OCI-LY1 (cell line): ENCODE measurements at regions not wholly inside any gene's neighbourhood (a gene's known extent, or its start where the extent isn't known, plus 50 kb on each side); places are given as distances from the start of the nearest gene placed in this dataset.

Experiments used
- H2AFZ ChIP-seq: fragments of 200-600 bp; sonication (generic), shearing (Covaris generic); 2 replicates; pipeline ENCODE4 v1.6.0; 2014; ENCODE audit warnings: antibody characterized with exemption, mild to moderate bottlenecking, low read length
- H3F3A ChIP-seq: fragments of 200-600 bp; sonication (generic), shearing (Covaris generic); 2 replicates; pipeline ENCODE4 v1.6.0; 2014; ENCODE audit warnings: mild to moderate bottlenecking, antibody characterized with exemption, low read length, moderate library complexity; ENCODE audit not compliant: insufficient read depth
- H3K27ac ChIP-seq: fragments of 200-600 bp; sonication (generic); 2 replicates; pipeline ENCODE4 v1.5.1; 2014; ENCODE audit warnings: low read length, mixed run types, mild to moderate bottlenecking, low read depth; ENCODE audit not compliant: poor library complexity, severe bottlenecking
- H3K27me3 ChIP-seq: fragments of 200-600 bp; sonication (generic); 2 replicates; pipeline ENCODE4 v1.6.0; 2014; ENCODE audit warnings: antibody characterized with exemption, mild to moderate bottlenecking, low read length, moderate library complexity; ENCODE audit not compliant: insufficient read depth
- H3K36me3 ChIP-seq: fragments of 200-600 bp; sonication (generic); 2 replicates; pipeline ENCODE4 v1.6.1; 2014; ENCODE audit warnings: mild to moderate bottlenecking, antibody characterized with exemption, low read length, moderate library complexity, mixed read lengths; ENCODE audit not compliant: insufficient read depth
- H3K4me1 ChIP-seq: fragments of 200-600 bp; sonication (generic); 2 replicates; pipeline ENCODE4 v1.5.1; 2014; ENCODE audit warnings: mild to moderate bottlenecking, low read length, moderate library complexity; ENCODE audit not compliant: insufficient read depth, severe bottlenecking
- H3K4me2 ChIP-seq: fragments of 200-600 bp; sonication (generic), shearing (Covaris generic); 2 replicates; pipeline ENCODE4 v1.6.1; 2014; ENCODE audit warnings: low read length
- H3K4me3 ChIP-seq: fragments of 200-600 bp; sonication (generic); 2 replicates; pipeline ENCODE4 v1.5.1; 2014; ENCODE audit warnings: low read length, low read depth, mild to moderate bottlenecking, mixed read lengths; ENCODE audit not compliant: poor library complexity, severe bottlenecking
- H3K79me2 ChIP-seq: fragments of 200-600 bp; shearing (Covaris generic); 2 replicates; pipeline ENCODE4 v1.6.1; 2016; ENCODE audit warnings: mixed run types, low read length, mixed read lengths; ENCODE audit not compliant: insufficient read depth
- H3K9ac ChIP-seq: fragments of 200-600 bp; sonication (generic), shearing (Covaris generic); 2 replicates; pipeline ENCODE4 v1.6.1; 2014; ENCODE audit warnings: mild to moderate bottlenecking, low read length, mixed read lengths
- H3K9me2 ChIP-seq: fragments of 200-600 bp; sonication (generic), shearing (Covaris generic); 2 replicates; pipeline ENCODE4 v1.6.1; 2014; ENCODE audit warnings: low read depth, mild to moderate bottlenecking, low read length, mixed read lengths
- H3K9me3 ChIP-seq: fragments of 200-600 bp; shearing (Covaris generic); 2 replicates; pipeline ENCODE4 v1.6.1; 2014; ENCODE audit warnings: low read length, mixed read lengths
- H4K20me1 ChIP-seq: fragments of 200-600 bp; sonication (generic), shearing (Covaris generic); 2 replicates; pipeline ENCODE4 v1.6.0; 2016; ENCODE audit warnings: mild to moderate bottlenecking, low read length; ENCODE audit not compliant: insufficient read depth
- EZH2 ChIP-seq: fragments of 200-600 bp; sonication (generic), shearing (Covaris generic); IDR thresholded peaks from 2 replicates; pipeline ENCODE4 v1.8.0; 2017; ENCODE audit warnings: borderline replicate concordance, mixed run types, mild to moderate bottlenecking, antibody characterized with exemption, low read length, moderate library complexity, mixed read lengths
- TF ChIP-seq, protein P1 (sequence below): fragments of 200-600 bp; sonication (generic), shearing (Covaris generic); IDR thresholded peaks from 2 replicates; pipeline ENCODE4 v1.5.1; 2017; ENCODE audit warnings: mild to moderate bottlenecking, antibody characterized with exemption, low read length, moderate library complexity, mixed read lengths

DNA sequence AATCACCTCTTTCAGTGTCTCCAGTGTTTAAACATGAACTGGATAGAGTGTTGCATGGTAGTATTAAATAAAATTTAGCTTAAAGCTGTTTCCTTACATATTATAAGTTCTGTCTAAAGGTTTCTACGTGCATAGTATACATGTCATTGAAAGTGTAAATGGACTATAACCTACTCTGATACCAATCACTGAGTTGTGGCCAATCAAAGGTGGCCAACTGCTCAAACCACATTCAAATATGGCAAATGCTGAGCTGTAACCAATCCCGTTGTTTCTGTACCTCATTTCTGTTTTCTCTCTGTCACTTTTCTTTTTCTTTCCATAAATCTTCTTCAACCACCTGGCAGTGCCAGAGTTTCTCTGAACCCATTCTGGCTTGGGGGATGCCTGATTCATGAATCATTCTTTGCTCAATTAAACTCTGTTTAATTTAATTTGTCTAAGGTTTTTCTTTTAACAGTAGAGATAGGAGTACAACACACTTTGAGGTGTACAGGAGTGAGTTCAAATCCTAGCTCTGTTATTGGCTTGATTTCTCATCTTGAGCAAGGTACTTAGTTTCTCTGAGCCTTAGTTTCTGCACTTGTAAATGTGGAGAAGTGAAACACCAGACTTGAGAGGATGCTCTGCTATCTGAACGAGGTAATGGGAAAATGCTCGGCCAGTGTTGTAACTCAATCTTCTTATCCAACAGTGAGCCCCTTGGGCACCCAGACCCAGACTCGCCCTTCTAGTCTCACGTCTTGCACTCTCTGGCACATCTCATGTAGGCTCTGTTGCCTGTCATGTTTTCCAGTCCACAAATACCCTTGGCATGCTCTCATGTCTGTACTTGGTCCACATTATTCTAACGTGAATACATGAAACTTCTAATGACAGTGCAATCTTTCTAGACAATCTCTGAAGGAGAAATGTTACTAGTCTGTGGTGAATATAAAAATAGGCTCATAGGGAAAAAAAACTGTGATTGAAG is 228.0 kb downstream of the PIK3C3 start:
- Histone ChIP-seq H2AFZ (no peak overlapping the region), H3F3A (no peaks in the 10 kb centered on the region), H3K36me3 (no peaks in the 10 kb centered on the region), H3K9ac (no peak overlapping the region), H3K4me1 (no peaks in the 10 kb centered on the region), H3K4me2 (no peak overlapping the region), H3K4me3 (no peak overlapping the region), H4K20me1 (no peaks in the 10 kb centered on the region), H3K9me3 (no peaks in the 10 kb centered on the region), H3K79me2 (no peaks in the 10 kb centered on the region), H3K27me3 (no peaks in the 10 kb centered on the region), H3K27ac (no peak overlapping the region), H3K9me2 (no peaks in the 10 kb centered on the region)
- TF ChIP-seq, protein P1, sequence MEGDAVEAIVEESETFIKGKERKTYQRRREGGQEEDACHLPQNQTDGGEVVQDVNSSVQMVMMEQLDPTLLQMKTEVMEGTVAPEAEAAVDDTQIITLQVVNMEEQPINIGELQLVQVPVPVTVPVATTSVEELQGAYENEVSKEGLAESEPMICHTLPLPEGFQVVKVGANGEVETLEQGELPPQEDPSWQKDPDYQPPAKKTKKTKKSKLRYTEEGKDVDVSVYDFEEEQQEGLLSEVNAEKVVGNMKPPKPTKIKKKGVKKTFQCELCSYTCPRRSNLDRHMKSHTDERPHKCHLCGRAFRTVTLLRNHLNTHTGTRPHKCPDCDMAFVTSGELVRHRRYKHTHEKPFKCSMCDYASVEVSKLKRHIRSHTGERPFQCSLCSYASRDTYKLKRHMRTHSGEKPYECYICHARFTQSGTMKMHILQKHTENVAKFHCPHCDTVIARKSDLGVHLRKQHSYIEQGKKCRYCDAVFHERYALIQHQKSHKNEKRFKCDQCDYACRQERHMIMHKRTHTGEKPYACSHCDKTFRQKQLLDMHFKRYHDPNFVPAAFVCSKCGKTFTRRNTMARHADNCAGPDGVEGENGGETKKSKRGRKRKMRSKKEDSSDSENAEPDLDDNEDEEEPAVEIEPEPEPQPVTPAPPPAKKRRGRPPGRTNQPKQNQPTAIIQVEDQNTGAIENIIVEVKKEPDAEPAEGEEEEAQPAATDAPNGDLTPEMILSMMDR = no peak
- TF ChIP-seq EZH2 = no peak

DNA sequence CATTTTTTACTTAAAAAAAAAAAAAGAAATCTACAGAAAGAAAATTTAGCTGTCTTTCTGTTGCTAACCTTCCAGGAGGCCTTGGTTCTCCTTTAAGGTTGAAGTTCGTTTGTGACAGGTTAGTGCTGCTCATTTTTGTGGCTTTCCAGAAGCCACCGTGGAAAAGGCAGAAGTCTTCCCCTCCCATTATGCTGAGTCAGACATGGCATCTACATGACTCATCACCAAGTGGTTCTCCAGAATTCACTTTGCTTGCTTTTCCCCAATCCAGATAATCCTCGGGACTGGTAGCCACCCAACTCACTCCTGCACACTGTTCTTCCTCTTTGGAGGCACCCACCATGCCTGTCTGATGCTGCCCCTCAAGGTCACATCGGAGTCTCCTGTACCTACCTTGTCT is 228.7 kb downstream of the PIK3C3 start:
- no peak overlapping the region for H3K27ac ChIP-seq
- H2AFZ ChIP-seq = no peak overlapping the region
- TF ChIP-seq, protein P1 = no peak
- no peak for TF ChIP-seq EZH2
- H3K27me3 ChIP-seq = no peaks in the 10 kb centered on the region
- H3K9me2 ChIP-seq = no peaks in the 10 kb centered on the region
- no peaks in the 10 kb centered on the region for H3K36me3 ChIP-seq
- H3K9me3 ChIP-seq = no peaks in the 10 kb centered on the region
- no peaks in the 10 kb centered on the region for H4K20me1 ChIP-seq
- H3K4me1 ChIP-seq = no peaks in the 10 kb centered on the region
- H3K9ac ChIP-seq = no peak overlapping the region
- no peaks in the 10 kb centered on the region; the same call in 1 of the 2 replicates for H3F3A ChIP-seq
- no peak overlapping the region for H3K4me3 ChIP-seq
- H3K79me2 ChIP-seq = no peaks in the 10 kb centered on the region
- no peak overlapping the region for H3K4me2 ChIP-seq

DNA sequence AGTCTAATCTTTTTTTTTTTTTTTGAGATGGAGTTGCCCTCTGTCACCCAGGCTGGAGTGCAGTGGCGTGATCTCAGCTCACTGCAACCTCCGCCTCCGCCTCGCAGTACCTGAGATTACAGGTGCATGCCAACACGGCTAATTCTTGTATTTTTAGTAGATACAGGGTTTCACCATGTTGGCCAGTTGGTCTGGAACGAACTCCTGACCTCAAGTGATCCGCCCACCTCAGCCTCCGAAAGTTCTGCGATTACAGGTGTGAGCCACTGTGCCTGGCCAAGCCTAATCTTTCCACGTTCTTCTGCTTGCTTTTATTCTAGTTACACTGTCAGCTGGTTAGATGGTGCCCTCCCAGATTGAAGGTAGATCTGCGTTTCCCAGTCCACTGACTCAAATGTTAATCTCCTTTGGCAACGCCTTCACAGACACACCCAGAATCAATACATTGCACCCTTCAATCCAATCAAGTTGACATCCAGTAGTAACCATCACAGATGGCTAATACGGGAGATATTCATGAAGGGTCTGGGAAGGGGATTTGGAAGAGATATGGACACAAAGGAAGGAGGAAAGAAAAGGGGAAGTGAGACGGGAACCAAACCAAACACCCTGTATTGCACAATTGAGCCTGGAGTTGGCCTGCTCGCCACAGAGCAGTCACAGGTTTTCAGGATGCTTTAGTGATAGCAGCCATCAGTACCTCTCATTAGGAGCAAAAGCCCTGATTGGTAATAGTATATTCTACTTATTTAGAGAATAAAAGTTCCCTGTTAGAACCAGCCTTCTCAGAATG is 229.8 kb downstream of the PIK3C3 start:
- TF ChIP-seq, protein P1 = no peak
- TF ChIP-seq EZH2 = no peak
- H3K4me1 ChIP-seq = no peaks in the 10 kb centered on the region
- H2AFZ ChIP-seq = no peak overlapping the region
- no peaks in the 10 kb centered on the region for H4K20me1 ChIP-seq
- H3K79me2 ChIP-seq = no peaks in the 10 kb centered on the region
- H3K4me2 ChIP-seq = no peak overlapping the region
- no peak overlapping the region for H3K27ac ChIP-seq
- no peaks in the 10 kb centered on the region for H3K27me3 ChIP-seq
- no peak overlapping the region for H3K9ac ChIP-seq
- H3F3A ChIP-seq = no peaks in the 10 kb centered on the region; the same call in 1 of the 2 replicates
- H3K4me3 ChIP-seq = no peak overlapping the region
- no peaks in the 10 kb centered on the region for H3K36me3 ChIP-seq
- no peaks in the 10 kb centered on the region for H3K9me3 ChIP-seq
- no peaks in the 10 kb centered on the region for H3K9me2 ChIP-seq
